ENCODE measurements at regions not wholly inside any gene's neighbourhood (a gene's known extent, or its start where the extent isn't known, plus 50 kb on each side); places are given as distances from the start of the nearest gene placed in this dataset.

DNA sequence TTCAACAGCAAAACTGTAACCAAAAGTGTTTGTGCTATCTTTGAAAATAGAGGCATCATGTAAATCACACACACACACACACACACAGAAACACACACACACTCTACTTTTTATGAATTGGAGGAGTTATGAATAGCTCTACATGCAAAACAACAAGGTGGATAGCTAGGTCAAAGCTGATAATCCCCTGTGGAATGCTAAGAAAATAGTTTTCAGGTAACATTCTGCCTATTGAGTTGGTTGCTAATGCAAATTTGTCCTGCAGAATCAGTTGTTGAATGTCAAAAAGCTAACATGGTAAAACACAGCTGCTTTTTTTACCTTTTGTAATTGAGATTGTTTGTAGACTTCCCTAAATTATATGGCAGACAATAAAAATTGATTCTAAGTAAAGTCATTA is 1658.4 kb upstream of the RAG2 start:
- no peaks in the 10 kb centered on the region for H3K9me3 Mint-ChIP-seq
- no peak overlapping the region for H3K4ac ChIP-seq (ENCODE audit: low read depth, low read length)
- H3K23me2 ChIP-seq (ENCODE audit: insufficient read length, low read depth, low read length, poor library complexity, severe bottlenecking) = no peaks in the 10 kb centered on the region
- H3K79me2 ChIP-seq (ENCODE audit: insufficient read depth, low read length) = no peaks in the 10 kb centered on the region
- H2BK5ac ChIP-seq (ENCODE audit: insufficient read length, low read length) = no peak overlapping the region
- no peak overlapping the region for H3K27ac ChIP-seq (ENCODE audit: insufficient read length, low read depth, low read length)
- no peak overlapping the region for H2BK20ac ChIP-seq (ENCODE audit: low read depth, low read length, poor library complexity, severe bottlenecking)
- H3K27me3 ChIP-seq (ENCODE audit: insufficient read depth, low read length) = no peaks in the 10 kb centered on the region
- H2BK15ac ChIP-seq (ENCODE audit: low read depth, low read length) = no peak overlapping the region
- no peaks in the 10 kb centered on the region for H3K9me3 ChIP-seq (ENCODE audit: control insufficient read depth, low read depth, low read length)
- peaks cover 3% of the 10 kb centered on the region; the same call in 1 of the 2 replicates for H3K4me1 ChIP-seq (ENCODE audit: insufficient read depth, low read length)
- H3K4me3 Mint-ChIP-seq = peak overlapping the region in 1 of 2 experiments; percentile 31; a peak in 1 of 5 replicates
- no peak overlapping the region for H2BK120ac ChIP-seq (ENCODE audit: low read depth, low read length, poor library complexity, severe bottlenecking)
- H3K14ac ChIP-seq (ENCODE audit: insufficient read depth, low read length) = no peak overlapping the region
- H4K8ac ChIP-seq (replicated peaks; ENCODE audit: insufficient read length, low read depth, low read length) = no peak overlapping the region
- H2AFZ ChIP-seq (ENCODE audit: low read length) = no peak overlapping the region
- H4K20me1 ChIP-seq (ENCODE audit: control insufficient read depth, insufficient read depth, insufficient read length) = no peaks in the 10 kb centered on the region
- H3K27me3 Mint-ChIP-seq (ENCODE audit: low read depth) = no peaks in the 10 kb centered on the region
- TF ChIP-seq, protein P1, sequence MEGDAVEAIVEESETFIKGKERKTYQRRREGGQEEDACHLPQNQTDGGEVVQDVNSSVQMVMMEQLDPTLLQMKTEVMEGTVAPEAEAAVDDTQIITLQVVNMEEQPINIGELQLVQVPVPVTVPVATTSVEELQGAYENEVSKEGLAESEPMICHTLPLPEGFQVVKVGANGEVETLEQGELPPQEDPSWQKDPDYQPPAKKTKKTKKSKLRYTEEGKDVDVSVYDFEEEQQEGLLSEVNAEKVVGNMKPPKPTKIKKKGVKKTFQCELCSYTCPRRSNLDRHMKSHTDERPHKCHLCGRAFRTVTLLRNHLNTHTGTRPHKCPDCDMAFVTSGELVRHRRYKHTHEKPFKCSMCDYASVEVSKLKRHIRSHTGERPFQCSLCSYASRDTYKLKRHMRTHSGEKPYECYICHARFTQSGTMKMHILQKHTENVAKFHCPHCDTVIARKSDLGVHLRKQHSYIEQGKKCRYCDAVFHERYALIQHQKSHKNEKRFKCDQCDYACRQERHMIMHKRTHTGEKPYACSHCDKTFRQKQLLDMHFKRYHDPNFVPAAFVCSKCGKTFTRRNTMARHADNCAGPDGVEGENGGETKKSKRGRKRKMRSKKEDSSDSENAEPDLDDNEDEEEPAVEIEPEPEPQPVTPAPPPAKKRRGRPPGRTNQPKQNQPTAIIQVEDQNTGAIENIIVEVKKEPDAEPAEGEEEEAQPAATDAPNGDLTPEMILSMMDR (conservative IDR thresholded peaks at IDR 0.05) = no peak
- peaks cover 0 to 13% (median 7%) of the 10 kb centered on the region in 3 experiments; a peak in 4 of 7 replicates for H3K36me3 Mint-ChIP-seq (ENCODE audit: insufficient read depth in 1 of 3, low read depth in 3 of 3)
- no peak overlapping the region for H4K91ac ChIP-seq (ENCODE audit: insufficient read length, low read depth, low read length)
- no peak overlapping the region for H2BK12ac ChIP-seq (ENCODE audit: insufficient read length, low read depth, low read length)
- H3K23ac ChIP-seq (ENCODE audit: insufficient read length, low read depth, low read length) = no peak overlapping the region
- no peaks in the 10 kb centered on the region for H3K79me1 ChIP-seq (ENCODE audit: insufficient read depth, low read depth, low read length, poor library complexity, severe bottlenecking)
- H3K56ac ChIP-seq (ENCODE audit: insufficient read length, low read depth, low read length) = no peak overlapping the region
- no peak overlapping the region for H4K5ac ChIP-seq (ENCODE audit: insufficient read length, low read depth, low read length)
- H3T11ph ChIP-seq (ENCODE audit: low read length) = no peak overlapping the region
- peak overlapping the region; percentile 81 to 98 (median 96); a peak in 5 of 7 replicates for H3K27ac Mint-ChIP-seq
- H2AK5ac ChIP-seq (ENCODE audit: insufficient read length, low read length) = no peak overlapping the region
- H3K4me2 ChIP-seq (ENCODE audit: insufficient read depth, insufficient read length, low read length) = no peak overlapping the region
- no peak overlapping the region for H3K9ac ChIP-seq (ENCODE audit: extremely low read depth, insufficient read length, low read length)
- peaks cover 44 to 50% of the 10 kb centered on the region in 2 experiments for H3K4me1 Mint-ChIP-seq
- DNase-seq = no peak
- H3K18ac ChIP-seq (ENCODE audit: insufficient read length, low read depth, low read length) = no peak overlapping the region
